Thyroid gland (tissue), 4 donors: ENCODE measurements at regions not wholly inside any gene's neighbourhood (a gene's known extent, or its start where the extent isn't known, plus 50 kb on each side); places are given as distances from the start of the nearest gene placed in this dataset.

Experiments
- DNase-seq, 2 donors: peaks; one replicate each; pipeline ENCODE4 v3.0.0-alpha.2; 2019
- H3K27ac ChIP-seq, 3 donors: fragments of 200-600 bp; sonication (generic); 1 replicate in 2 of 3; 2 replicates in 1 of 3; pipeline ENCODE4 v1.5.1; 2016 to 2019; ENCODE audit warnings: mild to moderate bottlenecking in 1 of 3, moderate library complexity in 1 of 3
- H3K27me3 ChIP-seq: fragments of 200-600 bp; sonication (generic); one replicate; pipeline ENCODE4 v1.5.1; 2019
- H3K36me3 ChIP-seq, 2 donors: fragments of 200-600 bp; sonication (generic); one replicate each; pipeline ENCODE4 v1.5.1; 2016 to 2019
- H3K4me1 ChIP-seq, 2 donors: fragments of 200-600 bp; sonication (generic); one replicate each; pipeline ENCODE4 v1.5.1; 2017 to 2019
- H3K4me3 ChIP-seq, 3 donors: fragments of 200-600 bp; sonication (generic); replicated peaks in 1 of 3; 1 replicate in 2 of 3; 2 replicates in 1 of 3; pipeline ENCODE4 v1.5.1; 2016; ENCODE audit warnings: mild to moderate bottlenecking in 1 of 3
- H3K9me3 ChIP-seq: fragments of 200-600 bp; sonication (generic); one replicate; pipeline ENCODE4 v1.5.1; 2017
- CTCF ChIP-seq, 6 experiments: fragments of 200-600 bp in 3 of 6; fragments of 450-650 bp in 3 of 6; sonication (generic) in 3 of 6; IDR thresholded peaks; one replicate each; pipeline ENCODE4 v1.5.1; 2016 to 2019; ENCODE audit warnings: antibody characterized with exemption in 6 of 6, mild to moderate bottlenecking in 2 of 6, inconsistent platforms in 1 of 6, moderate library complexity in 1 of 6
- POLR2A ChIP-seq, 2 donors: fragments of 450-650 bp; IDR thresholded peaks; one replicate each; pipeline ENCODE4 v1.6.1; 2017; ENCODE audit warnings: antibody characterized with exemption in 2 of 2, mild to moderate bottlenecking in 2 of 2, moderate library complexity in 1 of 2
- WGBS, 2 donors: methylation state at CpG; one replicate each; pipeline ENCODE4 v1.1.5; 2017; 5-methylcytosine and 5-hydroxymethylcytosine counted together
- intact Hi-C: fragments of 100-400 bp; cut with DNase I; formaldehyde crosslinking; loops from one replicate; pipeline ENCODE4 v1.15.1; 2023

GRCh38 chr2:182595650-182596049 is 120.4 kb upstream of the DNAJC10 start:
- H3K36me3 ChIP-seq, result no peaks in the 10 kb centered on the region
- TF ChIP-seq POLR2A (IDR thresholded peaks at IDR 0.05) (no peak), CTCF (IDR thresholded peaks at IDR 0.05) (no peak)
- no peaks in the 10 kb centered on the region for H3K9me3 ChIP-seq
- H3K27me3 ChIP-seq, result no peaks in the 10 kb centered on the region
- intact Hi-C loops, result no loop called here
- peaks cover 3 to 5% of the 10 kb centered on the region in 2 donors for H3K4me1 ChIP-seq
- WGBS, 2 donors, result 93% methylated on average over 2 of the region's 2 CpGs
- DNase-seq, result no peak
- H3K4me3 ChIP-seq, result no peak overlapping the region
- no peak overlapping the region for H3K27ac ChIP-seq

GRCh38 chr2:182597570-182598295 is 118.3 kb upstream of the DNAJC10 start:
- Histone ChIP-seq H3K36me3 (no peaks in the 10 kb centered on the region), H3K27ac (no peak overlapping the region), H3K4me1 (peaks cover 3 to 5% of the 10 kb centered on the region in 2 donors), H3K27me3 (no peaks in the 10 kb centered on the region), H3K4me3 (no peak overlapping the region), H3K9me3 (no peaks in the 10 kb centered on the region)
- TF ChIP-seq POLR2A (IDR thresholded peaks at IDR 0.05) (no peak), CTCF (IDR thresholded peaks at IDR 0.05) (no peak)
- WGBS, 2 donors, result 54 to 57% methylated on average over 7 of the region's 7 CpGs
- intact Hi-C loops, result no loop called here
- no peak for DNase-seq

- WGBS, 2 donors, result 65 to 84% methylated on average over 5 of the region's 5 CpGs
- no peaks in the 10 kb centered on the region for H3K9me3 ChIP-seq
- TF ChIP-seq POLR2A (IDR thresholded peaks at IDR 0.05) (no peak), CTCF (IDR thresholded peaks at IDR 0.05) (no peak)
- H3K36me3 ChIP-seq, result no peaks in the 10 kb centered on the region
- DNase-seq, result no peak
- intact Hi-C loops, result no loop called here
- H3K27me3 ChIP-seq, result no peaks in the 10 kb centered on the region
- peaks cover 3 to 5% of the 10 kb centered on the region in 2 donors for H3K4me1 ChIP-seq
- H3K4me3 ChIP-seq, result no peak overlapping the region
- no peak overlapping the region for H3K27ac ChIP-seq
Measured at GRCh38 chr2:182598626-182599025, 117.4 kb upstream of the DNAJC10 start.

DNA sequence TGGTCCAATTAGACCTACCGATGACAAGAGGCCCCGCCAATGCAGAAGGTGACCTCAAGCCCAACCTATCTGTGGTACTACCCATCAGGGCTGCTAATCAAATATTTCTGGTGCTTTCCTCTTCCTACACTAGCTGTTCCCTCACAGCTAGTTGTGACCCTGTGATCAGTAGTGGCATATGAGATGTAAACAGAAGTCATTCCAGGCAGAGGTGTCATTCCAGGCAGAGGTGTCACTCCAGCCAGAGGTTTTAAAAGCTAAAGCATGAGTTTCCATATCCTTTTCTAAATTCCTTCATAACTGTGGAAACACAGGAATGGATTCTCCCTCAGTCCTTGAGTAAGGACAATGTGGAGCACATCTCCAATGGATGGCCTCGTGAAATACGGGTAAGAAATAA is 110.9 kb upstream of the DNAJC10 start:
- Histone ChIP-seq H3K4me3 (no peak overlapping the region), H3K27me3 (no peaks in the 10 kb centered on the region), H3K27ac (no peak overlapping the region), H3K4me1 (no peaks in the 10 kb centered on the region), H3K9me3 (no peaks in the 10 kb centered on the region), H3K36me3 (no peaks in the 10 kb centered on the region)
- 95 to 99% methylated on average over 4 of the region's 4 CpGs for WGBS, 2 donors
- intact Hi-C loops, result no loop called here
- DNase-seq, result no peak
- TF ChIP-seq POLR2A (IDR thresholded peaks at IDR 0.05) (no peak), CTCF (IDR thresholded peaks at IDR 0.05) (no peak)

DNA sequence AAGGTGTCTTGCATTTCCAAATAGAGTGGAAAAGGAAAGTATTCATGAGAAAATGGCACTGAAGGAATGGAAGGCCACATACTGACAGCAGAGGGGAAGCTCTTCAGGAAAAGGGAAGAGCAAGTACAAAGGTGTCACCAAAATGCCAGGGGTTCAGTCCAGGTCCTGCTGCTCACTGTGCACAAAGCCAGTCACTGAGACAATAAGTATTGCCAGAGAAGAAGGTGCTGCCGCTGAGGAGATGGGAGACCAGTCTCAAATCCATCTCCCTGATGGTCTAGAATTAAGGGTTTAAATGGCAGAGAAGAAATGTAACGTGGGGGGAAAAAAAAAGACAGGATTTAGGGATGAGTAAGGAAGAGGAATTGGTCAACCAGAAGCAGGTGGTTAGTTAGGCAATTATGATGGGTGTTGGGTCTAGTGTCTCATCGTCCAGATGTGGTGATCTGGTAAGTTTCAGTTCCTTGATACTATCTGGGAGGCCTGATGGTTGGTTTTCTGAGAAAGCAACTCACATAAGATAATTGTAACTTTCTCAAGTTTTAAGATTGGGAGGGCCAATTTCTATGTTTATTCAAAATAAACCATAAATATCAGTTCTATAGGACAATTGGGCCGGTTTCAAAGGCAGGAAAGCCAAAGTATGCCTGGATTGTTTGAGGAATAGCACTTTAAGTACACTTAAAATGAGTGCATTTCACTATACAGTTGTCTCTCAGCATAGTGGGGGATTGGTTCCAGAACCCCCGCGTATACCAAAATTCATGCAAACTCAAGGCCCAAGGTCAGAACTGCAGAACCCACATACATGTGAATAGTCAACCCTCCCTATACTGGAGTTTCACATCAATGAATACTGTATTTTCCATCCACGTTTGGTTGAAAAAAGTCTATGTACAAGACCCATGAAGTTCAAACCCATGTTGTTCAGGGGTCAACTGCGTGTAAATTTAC is 109.1 kb upstream of the DNAJC10 start:
- H3K4me1 ChIP-seq, result no peaks in the 10 kb centered on the region
- H3K27ac ChIP-seq, result no peak overlapping the region
- H3K27me3 ChIP-seq, result no peaks in the 10 kb centered on the region
- WGBS, 2 donors, result 93 to 97% methylated on average over 8 of the region's 8 CpGs
- TF ChIP-seq CTCF (IDR thresholded peaks at IDR 0.05) (no peak), POLR2A (IDR thresholded peaks at IDR 0.05) (no peak)
- H3K36me3 ChIP-seq, result no peaks in the 10 kb centered on the region
- no peak for DNase-seq
- intact Hi-C loops, result no loop called here
- no peak overlapping the region for H3K4me3 ChIP-seq
- H3K9me3 ChIP-seq, result no peaks in the 10 kb centered on the region
